ENCODE measurements at regions not wholly inside any gene's neighbourhood (a gene's known extent, or its start where the extent isn't known, plus 50 kb on each side); places are given as distances from the start of the nearest gene placed in this dataset.

DNA sequence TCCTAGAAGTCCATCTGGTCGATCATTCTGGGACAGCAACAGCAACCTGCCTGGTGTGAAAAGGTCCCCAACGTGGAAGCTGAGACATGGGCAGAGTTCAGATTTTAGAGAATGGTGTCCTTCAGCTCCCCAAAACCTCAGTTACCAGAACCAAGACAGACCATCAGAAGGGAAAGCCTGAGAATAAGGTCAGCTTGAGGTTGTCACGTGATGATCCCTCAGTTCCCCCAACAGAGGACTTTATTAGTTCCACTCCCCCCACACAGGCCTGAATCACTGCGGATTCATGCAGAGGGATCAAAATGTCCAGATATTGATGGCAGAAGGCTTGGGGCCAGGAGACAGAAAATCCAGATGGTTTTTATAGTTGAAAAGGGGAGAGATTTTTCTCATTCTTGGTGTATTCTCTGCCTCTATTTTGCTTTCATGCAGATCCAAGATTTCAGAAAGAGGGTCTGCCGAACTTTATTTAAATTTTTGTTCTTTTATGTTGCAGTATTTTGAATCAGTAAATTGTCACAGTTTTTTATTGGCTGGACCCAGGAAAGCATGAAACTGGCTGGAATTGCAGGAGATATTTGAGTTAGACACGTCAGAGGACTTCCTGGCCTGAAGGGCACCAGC is 139.0 kb upstream of the NTM start:
- TF ChIP-seq, protein P1, sequence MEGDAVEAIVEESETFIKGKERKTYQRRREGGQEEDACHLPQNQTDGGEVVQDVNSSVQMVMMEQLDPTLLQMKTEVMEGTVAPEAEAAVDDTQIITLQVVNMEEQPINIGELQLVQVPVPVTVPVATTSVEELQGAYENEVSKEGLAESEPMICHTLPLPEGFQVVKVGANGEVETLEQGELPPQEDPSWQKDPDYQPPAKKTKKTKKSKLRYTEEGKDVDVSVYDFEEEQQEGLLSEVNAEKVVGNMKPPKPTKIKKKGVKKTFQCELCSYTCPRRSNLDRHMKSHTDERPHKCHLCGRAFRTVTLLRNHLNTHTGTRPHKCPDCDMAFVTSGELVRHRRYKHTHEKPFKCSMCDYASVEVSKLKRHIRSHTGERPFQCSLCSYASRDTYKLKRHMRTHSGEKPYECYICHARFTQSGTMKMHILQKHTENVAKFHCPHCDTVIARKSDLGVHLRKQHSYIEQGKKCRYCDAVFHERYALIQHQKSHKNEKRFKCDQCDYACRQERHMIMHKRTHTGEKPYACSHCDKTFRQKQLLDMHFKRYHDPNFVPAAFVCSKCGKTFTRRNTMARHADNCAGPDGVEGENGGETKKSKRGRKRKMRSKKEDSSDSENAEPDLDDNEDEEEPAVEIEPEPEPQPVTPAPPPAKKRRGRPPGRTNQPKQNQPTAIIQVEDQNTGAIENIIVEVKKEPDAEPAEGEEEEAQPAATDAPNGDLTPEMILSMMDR (IDR thresholded peaks at IDR 0.05) = no peak
- TF ChIP-seq POLR2A (IDR thresholded peaks at IDR 0.05) = no peak

Measured in thyroid gland (tissue), 4 donors.